NOMO-1 (cell line): ENCODE measurements at regions not wholly inside any gene's neighbourhood (a gene's known extent, or its start where the extent isn't known, plus 50 kb on each side); places are given as distances from the start of the nearest gene placed in this dataset.
"Not testable (repeated sequence)": the region's sequence is repeated elsewhere in the genome, so short reads cannot be mapped to it uniquely, and the experiment has no call there.

Source experiments
- DNase-seq, 2 experiments: peaks; one replicate each; lab custom pipeline; 2025; ENCODE audit not compliant: unreplicated experiment in 2 of 2; lab: John Stamatoyannopoulos, UW

- no peak for DNase-seq
Observed at GRCh38 chr2:116761864-116762263, 1052.6 kb upstream of the DDX18 start.

- DNase-seq, result no peak
Observed at GRCh38 chr2:116769514-116769913, 1045.0 kb upstream of the DDX18 start.

GRCh38 chr2:116776556-116776955, 1037.9 kb upstream of the DDX18 start:
- no peak for DNase-seq

- DNase-seq, result no peak
Observed at GRCh38 chr2:116787848-116788247, 1026.6 kb upstream of the DDX18 start.

DNA sequence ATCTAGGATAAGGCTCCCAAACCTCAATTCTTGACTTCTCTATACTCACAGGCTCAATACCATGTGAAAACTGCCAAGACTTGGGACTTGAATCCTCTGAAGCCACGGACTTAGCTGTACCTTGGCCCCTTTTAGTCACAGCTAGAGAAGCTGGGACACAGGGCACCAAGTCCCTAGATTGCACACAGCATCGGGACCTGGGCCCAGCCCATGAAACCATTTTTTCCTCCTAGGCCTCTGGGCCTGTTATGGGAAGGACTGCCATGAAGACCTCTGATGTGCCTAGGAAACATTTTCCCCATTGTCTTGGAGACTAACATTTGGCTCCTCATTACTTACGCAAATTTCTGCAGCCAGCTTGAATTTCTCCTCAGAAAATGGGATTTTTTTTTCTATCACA, 1011.8 kb upstream of the DDX18 start:
- no peak for DNase-seq

DNA sequence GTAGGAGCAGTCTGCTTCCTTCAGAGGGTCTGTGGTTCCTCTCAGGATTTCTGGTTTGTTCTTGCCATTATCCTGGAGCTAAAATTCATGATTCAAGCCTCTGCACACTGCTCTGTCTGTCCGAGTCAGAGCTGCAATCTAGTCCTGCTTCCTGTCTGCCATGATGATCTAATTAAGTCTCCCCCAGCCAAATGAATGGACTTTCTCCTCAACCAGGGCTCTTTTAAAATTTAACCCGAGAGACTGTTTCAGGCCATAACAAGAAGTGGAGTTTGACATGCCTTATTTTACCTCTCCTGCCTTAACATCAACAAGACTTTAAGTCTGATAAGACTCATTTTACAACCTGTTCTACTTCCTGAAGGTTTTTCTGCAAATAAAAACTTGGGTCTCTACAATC, 1009.6 kb upstream of the DDX18 start:
- no peak for DNase-seq

GRCh38 chr2:116806505-116806904, 1008.0 kb upstream of the DDX18 start:
- DNase-seq, result not testable (repeated sequence)

- DNase-seq, result no peak
Observed at GRCh38 chr2:116809109-116809508, 1005.4 kb upstream of the DDX18 start.

GRCh38 chr2:116810071-116810470, 1004.4 kb upstream of the DDX18 start:
- no peak for DNase-seq

DNA sequence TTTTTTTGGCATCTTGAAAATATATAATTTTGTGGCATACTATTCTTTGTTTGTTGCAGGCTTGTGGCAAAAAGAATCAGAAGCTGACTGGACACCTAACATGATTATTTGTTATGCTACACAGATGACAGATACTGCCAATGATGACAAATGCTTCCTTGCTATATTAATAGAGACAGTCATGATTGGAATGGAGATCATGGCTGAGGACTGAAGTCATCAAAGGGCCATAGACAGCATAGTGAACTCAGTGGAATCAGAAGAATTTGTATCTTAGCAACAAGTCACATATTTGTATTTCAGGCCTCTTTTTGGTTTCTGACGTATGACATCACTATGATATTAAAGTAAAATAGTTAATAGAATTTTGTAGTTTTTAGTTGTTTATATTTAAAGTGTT, 1003.8 kb upstream of the DDX18 start:
- no peak for DNase-seq

DNA sequence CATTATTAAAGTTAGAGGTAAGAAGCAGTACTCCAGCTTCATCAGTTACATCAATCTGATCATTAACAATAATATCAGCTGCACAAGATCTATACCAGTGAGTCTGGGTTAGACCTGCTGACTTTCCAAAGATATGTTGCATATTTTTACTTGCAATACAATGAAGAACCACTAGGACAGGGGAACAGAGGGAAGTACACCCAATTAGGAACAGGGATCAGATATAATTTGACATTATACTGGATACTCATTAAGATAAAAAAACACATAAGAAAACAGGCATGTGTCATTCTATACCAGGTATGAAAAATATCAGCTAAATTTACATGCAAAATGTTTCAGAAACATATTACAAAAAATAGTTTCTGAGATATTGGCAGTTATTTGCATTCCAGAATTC, 995.1 kb upstream of the DDX18 start:
- DNase-seq, result no peak

DNA sequence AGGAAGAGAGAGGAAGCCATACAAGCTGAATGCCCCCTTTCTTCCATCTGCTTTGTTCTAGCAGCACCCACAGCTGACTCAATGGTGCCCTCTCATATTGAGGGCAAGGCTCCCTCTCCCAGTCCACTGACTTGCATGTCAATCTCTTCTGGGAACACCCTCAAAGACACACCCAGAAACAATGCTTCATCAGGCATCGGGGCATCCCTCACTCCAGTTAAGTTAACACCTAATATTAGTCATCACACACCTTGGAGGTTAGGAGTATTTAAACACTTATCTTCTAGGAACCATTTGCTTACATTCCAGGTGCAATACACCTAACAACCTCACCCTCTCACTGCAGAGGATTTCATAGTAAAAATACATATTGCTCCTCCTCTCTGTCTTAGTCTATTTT, 993.5 kb upstream of the DDX18 start:
- no peak for DNase-seq

GRCh38 chr2:116829543-116829942, 984.9 kb upstream of the DDX18 start:
- not testable (repeated sequence) for DNase-seq

DNA sequence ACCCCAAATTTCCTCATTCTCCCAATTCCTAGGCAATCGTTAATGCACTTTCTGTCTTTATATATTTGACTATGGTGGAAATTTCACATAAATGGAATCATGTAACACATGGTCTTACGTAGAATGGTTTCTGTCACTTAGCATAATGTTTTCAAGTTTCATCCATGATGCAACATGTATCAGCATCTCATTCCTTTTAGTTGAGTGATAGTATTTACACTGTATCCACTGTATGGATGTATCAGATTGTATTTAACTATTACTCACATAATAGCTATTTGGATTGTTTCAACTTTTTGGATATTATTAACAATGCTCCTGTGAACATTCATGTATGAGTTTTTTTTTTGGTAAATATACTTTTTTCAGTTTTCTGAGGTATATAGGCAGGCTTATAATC, 982.3 kb upstream of the DDX18 start:
- DNase-seq, result no peak

GRCh38 chr2:116833052-116833451, 981.4 kb upstream of the DDX18 start:
- no peak for DNase-seq

GRCh38 chr2:116842164-116842563, 972.3 kb upstream of the DDX18 start:
- DNase-seq, result no peak

DNA sequence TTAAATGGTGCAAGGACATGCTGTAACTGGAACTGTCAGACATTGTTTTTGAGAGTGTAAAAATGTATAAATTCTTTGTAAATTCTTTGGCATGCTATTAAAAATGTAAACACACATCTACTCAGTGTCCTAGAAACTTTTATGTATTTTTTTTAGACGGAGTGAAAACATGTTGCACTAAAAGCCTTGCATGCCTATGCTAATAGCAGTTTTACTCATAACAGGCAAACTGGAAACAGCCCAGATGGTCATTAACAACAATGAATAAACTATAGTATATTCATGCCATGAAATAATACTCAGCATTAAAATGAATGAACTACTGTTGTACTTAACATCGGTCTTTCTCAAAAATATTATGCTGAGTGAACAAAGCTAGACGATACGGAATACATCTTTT, 954.8 kb upstream of the DDX18 start:
- DNase-seq, result no peak

DNA sequence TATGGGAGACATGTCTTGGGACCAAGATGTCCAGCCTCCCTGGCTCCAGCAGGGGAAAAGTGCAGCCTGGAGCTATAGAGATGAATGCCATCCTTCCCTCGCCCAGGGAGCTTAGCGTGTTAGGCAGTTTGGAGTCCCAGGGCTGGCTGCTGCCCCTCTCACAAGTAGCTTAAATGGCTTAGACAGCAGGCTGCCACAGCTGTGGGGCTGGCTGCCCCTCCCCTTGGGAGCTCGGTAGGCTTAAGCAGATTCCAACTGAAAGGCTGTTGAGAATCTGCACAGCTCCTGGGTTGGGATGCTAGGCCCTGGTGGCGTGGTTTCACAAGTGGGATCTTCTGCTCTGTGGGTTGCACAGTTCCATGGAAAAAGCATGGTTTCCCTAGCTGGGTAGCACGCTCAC, 940.5 kb upstream of the DDX18 start:
- DNase-seq, result no peak

GRCh38 chr2:116877274-116877673, 937.2 kb upstream of the DDX18 start:
- no peak for DNase-seq

- DNase-seq, result no peak
Observed at GRCh38 chr2:116877944-116878343, 936.5 kb upstream of the DDX18 start.

DNA sequence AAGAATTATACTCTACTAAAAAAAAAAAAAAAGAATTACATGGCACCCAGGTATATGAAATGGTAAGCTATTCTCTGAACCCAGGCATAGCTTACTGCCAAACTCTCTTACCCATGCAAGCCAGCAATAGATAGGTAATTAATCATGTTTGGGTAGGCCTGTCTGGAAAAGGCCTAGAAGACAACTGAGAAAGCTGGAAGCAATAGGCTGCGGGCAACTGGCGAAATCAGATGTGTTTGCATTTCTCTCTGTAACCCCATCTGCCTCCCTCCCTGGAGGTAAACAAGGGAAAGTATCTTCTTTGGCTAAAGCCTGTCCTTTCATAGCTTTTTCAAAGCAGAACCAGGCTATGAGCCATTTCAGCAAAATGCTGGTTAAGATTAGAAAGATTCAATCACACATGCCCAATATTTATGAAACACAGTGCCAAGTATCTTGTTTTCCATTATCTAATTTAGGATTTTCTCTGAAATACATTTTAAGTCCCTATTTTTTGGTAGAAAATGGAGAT, 934.8 kb upstream of the DDX18 start:
- no peak for DNase-seq

DNA sequence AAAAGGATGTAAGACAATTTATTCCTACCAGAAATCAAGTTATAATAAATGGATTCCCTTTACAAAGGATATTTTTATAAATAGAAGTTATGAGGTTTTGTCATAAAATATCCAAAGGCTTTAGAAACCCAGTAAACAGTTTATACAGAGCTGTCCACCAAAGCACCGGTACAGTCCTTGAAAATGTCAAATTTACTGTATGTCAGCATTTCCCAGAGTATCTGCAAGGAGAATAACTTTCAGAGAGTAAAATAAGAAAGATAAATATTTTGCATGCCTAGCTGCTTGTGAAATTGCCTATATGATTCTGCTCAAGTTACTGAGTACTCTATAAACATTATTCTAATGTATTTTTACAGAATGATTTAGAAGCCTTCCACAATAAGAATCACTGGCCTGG, 923.3 kb upstream of the DDX18 start:
- DNase-seq, result no peak

GRCh38 chr2:116911540-116911939, 903.0 kb upstream of the DDX18 start:
- DNase-seq, result no peak

GRCh38 chr2:116915673-116916072, 898.8 kb upstream of the DDX18 start:
- no peak for DNase-seq
